Loucy (cell line): ENCODE measurements at regions not wholly inside any gene's neighbourhood (a gene's known extent, or its start where the extent isn't known, plus 50 kb on each side); places are given as distances from the start of the nearest gene placed in this dataset.

ENCODE experiments used
- EZH2phosphoT487 ChIP-seq: fragments of 200-600 bp; IDR thresholded peaks from 2 replicates; pipeline ENCODE4 v1.6.1; 2018; ENCODE audit warnings: antibody characterized with exemption, mild to moderate bottlenecking, moderate library complexity, borderline replicate concordance
- TF ChIP-seq, protein P1 (sequence below): fragments of 200-600 bp; sonication (generic); conservative IDR thresholded peaks from 2 replicates; pipeline ENCODE4 v1.5.1; 2014; ENCODE audit warnings: mild to moderate bottlenecking, antibody characterized with exemption, low read length

GRCh38 chr11:32489464-32489863 is 54.1 kb upstream of the WT1 start:
- TF ChIP-seq, protein P1, sequence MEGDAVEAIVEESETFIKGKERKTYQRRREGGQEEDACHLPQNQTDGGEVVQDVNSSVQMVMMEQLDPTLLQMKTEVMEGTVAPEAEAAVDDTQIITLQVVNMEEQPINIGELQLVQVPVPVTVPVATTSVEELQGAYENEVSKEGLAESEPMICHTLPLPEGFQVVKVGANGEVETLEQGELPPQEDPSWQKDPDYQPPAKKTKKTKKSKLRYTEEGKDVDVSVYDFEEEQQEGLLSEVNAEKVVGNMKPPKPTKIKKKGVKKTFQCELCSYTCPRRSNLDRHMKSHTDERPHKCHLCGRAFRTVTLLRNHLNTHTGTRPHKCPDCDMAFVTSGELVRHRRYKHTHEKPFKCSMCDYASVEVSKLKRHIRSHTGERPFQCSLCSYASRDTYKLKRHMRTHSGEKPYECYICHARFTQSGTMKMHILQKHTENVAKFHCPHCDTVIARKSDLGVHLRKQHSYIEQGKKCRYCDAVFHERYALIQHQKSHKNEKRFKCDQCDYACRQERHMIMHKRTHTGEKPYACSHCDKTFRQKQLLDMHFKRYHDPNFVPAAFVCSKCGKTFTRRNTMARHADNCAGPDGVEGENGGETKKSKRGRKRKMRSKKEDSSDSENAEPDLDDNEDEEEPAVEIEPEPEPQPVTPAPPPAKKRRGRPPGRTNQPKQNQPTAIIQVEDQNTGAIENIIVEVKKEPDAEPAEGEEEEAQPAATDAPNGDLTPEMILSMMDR = no peak; the same call in 1 of the 2 replicates
- TF ChIP-seq EZH2phosphoT487 = no peak
